ENCODE measurements at regions not wholly inside any gene's neighbourhood (a gene's known extent, or its start where the extent isn't known, plus 50 kb on each side); places are given as distances from the start of the nearest gene placed in this dataset.

- no peaks in the 10 kb centered on the region for H3K27me3 ChIP-seq
- intact Hi-C loops (cut with DNase I; ENCODE audit: low total_unique reads), result no loop called here
- no peak overlapping the region for H3K27ac ChIP-seq
- TF ChIP-seq CTCF (IDR thresholded peaks at IDR 0.05), result no peak
- no peak for TF ChIP-seq POLR2A (IDR thresholded peaks at IDR 0.05)
- H3K9me3 ChIP-seq, result no peaks in the 10 kb centered on the region
- H3K36me3 ChIP-seq, result no peaks in the 10 kb centered on the region
- DNase-seq, result no peak
- H3K4me1 ChIP-seq, result no peaks in the 10 kb centered on the region
- no peak overlapping the region for H3K4me3 ChIP-seq
Observed at GRCh38 chr1:4306559-4307467, 347.6 kb upstream of the AJAP1 start.

GRCh38 chr1:4307468-4307845 lies 347.0 kb upstream of the AJAP1 start:
- Histone ChIP-seq H3K9me3 (no peaks in the 10 kb centered on the region), H3K4me1 (no peaks in the 10 kb centered on the region), H3K4me3 (no peak overlapping the region), H3K27ac (no peak overlapping the region), H3K27me3 (no peaks in the 10 kb centered on the region), H3K36me3 (no peaks in the 10 kb centered on the region)
- TF ChIP-seq POLR2A (IDR thresholded peaks at IDR 0.05), result no peak
- no peak for TF ChIP-seq CTCF (IDR thresholded peaks at IDR 0.05)
- intact Hi-C loops (cut with DNase I; ENCODE audit: low total_unique reads), result no loop called here
- no peak for DNase-seq

- intact Hi-C loops (cut with DNase I; ENCODE audit: low total_unique reads), result no loop called here
- Histone ChIP-seq H3K4me3 (no peak overlapping the region), H3K27ac (no peak overlapping the region), H3K36me3 (no peaks in the 10 kb centered on the region), H3K27me3 (no peaks in the 10 kb centered on the region), H3K4me1 (no peaks in the 10 kb centered on the region), H3K9me3 (no peaks in the 10 kb centered on the region)
- TF ChIP-seq POLR2A (IDR thresholded peaks at IDR 0.05), result no peak
- no peak for TF ChIP-seq CTCF (IDR thresholded peaks at IDR 0.05)
- no peak for DNase-seq
Observed at GRCh38 chr1:4307911-4308545, 346.4 kb upstream of the AJAP1 start.

GRCh38 chr1:4308806-4309205 lies 345.6 kb upstream of the AJAP1 start:
- Histone ChIP-seq H3K4me1 (no peaks in the 10 kb centered on the region), H3K4me3 (no peak overlapping the region), H3K27ac (no peak overlapping the region), H3K9me3 (no peaks in the 10 kb centered on the region), H3K27me3 (no peaks in the 10 kb centered on the region), H3K36me3 (no peaks in the 10 kb centered on the region)
- intact Hi-C loops (cut with DNase I; ENCODE audit: low total_unique reads), result no loop called here
- DNase-seq, result no peak
- no peak for TF ChIP-seq POLR2A (IDR thresholded peaks at IDR 0.05)

- no peak for DNase-seq
- H3K4me3 ChIP-seq, result no peak overlapping the region
- no peak for TF ChIP-seq CTCF (IDR thresholded peaks at IDR 0.05)
- TF ChIP-seq POLR2A (IDR thresholded peaks at IDR 0.05), result no peak
- no peaks in the 10 kb centered on the region for H3K4me1 ChIP-seq
- H3K9me3 ChIP-seq, result no peaks in the 10 kb centered on the region
- no peaks in the 10 kb centered on the region for H3K27me3 ChIP-seq
- intact Hi-C loops (cut with DNase I; ENCODE audit: low total_unique reads), result no loop called here
- no peaks in the 10 kb centered on the region for H3K36me3 ChIP-seq
- H3K27ac ChIP-seq, result no peak overlapping the region
Observed at GRCh38 chr1:4309676-4310320, 344.6 kb upstream of the AJAP1 start.
